22Rv1 (cell line): ENCODE measurements at regions not wholly inside any gene's neighbourhood (a gene's known extent, or its start where the extent isn't known, plus 50 kb on each side); places are given as distances from the start of the nearest gene placed in this dataset.

Experiments
- ZFX ChIP-seq: fragments of 450-650 bp; IDR thresholded peaks from 2 replicates; pipeline ENCODE4 v1.6.1; 2017; ENCODE audit warnings: antibody characterized with exemption, borderline replicate concordance
- TF ChIP-seq, protein P1 (sequence below): fragments of 450-650 bp; IDR thresholded peaks from 2 replicates; pipeline ENCODE4 v1.5.1; 2017; ENCODE audit warnings: mild to moderate bottlenecking

GRCh38 chr18:39942702-39943101 is 2012.3 kb upstream of the PIK3C3 start:
- TF ChIP-seq, protein P1, sequence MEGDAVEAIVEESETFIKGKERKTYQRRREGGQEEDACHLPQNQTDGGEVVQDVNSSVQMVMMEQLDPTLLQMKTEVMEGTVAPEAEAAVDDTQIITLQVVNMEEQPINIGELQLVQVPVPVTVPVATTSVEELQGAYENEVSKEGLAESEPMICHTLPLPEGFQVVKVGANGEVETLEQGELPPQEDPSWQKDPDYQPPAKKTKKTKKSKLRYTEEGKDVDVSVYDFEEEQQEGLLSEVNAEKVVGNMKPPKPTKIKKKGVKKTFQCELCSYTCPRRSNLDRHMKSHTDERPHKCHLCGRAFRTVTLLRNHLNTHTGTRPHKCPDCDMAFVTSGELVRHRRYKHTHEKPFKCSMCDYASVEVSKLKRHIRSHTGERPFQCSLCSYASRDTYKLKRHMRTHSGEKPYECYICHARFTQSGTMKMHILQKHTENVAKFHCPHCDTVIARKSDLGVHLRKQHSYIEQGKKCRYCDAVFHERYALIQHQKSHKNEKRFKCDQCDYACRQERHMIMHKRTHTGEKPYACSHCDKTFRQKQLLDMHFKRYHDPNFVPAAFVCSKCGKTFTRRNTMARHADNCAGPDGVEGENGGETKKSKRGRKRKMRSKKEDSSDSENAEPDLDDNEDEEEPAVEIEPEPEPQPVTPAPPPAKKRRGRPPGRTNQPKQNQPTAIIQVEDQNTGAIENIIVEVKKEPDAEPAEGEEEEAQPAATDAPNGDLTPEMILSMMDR, result no peak
- TF ChIP-seq ZFX, result no peak
